ENCODE measurements at regions not wholly inside any gene's neighbourhood (a gene's known extent, or its start where the extent isn't known, plus 50 kb on each side); places are given as distances from the start of the nearest gene placed in this dataset.

DNA sequence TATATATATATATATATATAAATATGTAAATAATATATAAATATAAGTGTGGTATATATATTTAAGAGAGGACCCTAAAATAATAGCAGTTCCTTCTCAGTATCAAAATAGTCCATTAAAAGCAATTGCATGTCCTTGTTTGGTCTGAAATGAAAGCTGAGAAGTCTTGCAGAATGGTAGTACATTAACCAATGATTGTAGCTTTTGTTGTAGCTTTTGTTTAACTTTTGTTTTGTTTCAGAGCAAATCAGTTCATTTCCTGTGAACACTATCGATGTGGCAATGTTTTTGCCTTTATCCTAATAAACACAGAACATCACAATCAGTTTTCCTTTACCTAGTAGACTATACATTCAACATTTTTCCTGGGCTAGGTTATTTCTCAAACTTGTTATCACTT lies 1256.2 kb upstream of the SPRY2 start:
- CTCF ChIA-PET: no interaction called here
- DNase-seq (ENCODE audit: low read depth in 1 of 2, low spot score in 1 of 2): no peak
- Histone ChIP-seq H3K27ac (no peak overlapping the region), H3K4me3 (no peak overlapping the region), H3K4me1 (no peaks in the 10 kb centered on the region), H3K9me3 (no peaks in the 10 kb centered on the region), H3K4me2 (no peak overlapping the region)
- POLR2A ChIA-PET: no interaction called here
- no peak for ATAC-seq
- no peak for FAIRE-seq
- 0% methylated on average over 1 of the region's 1 CpG for WGBS (ENCODE audit: missing lambda C conversion rate)
- TF ChIP-seq MYC (IDR thresholded peaks at IDR 0.05; ENCODE audit: borderline replicate concordance, low read length) (no peak), EHF (CRISPR knock-in tag; IDR thresholded peaks at IDR 0.05) (no peak), SREBF2 (IDR thresholded peaks at IDR 0.05) (no peak), MAFK (IDR thresholded peaks at IDR 0.05; ENCODE audit: partially characterized antibody) (no peak), FOSL2 (IDR thresholded peaks at IDR 0.05) (no peak), FOSL2 (CRISPR knock-in tag; IDR thresholded peaks at IDR 0.05) (no peak), KDM1A (IDR thresholded peaks at IDR 0.05; ENCODE audit: low read depth) (no peak), ESRRA (IDR thresholded peaks at IDR 0.05; ENCODE audit: borderline replicate concordance, low read length) (no peak), TP53 (CRISPR knock-in tag; IDR thresholded peaks at IDR 0.05) (no peak)
- TF ChIP-seq, protein P1, sequence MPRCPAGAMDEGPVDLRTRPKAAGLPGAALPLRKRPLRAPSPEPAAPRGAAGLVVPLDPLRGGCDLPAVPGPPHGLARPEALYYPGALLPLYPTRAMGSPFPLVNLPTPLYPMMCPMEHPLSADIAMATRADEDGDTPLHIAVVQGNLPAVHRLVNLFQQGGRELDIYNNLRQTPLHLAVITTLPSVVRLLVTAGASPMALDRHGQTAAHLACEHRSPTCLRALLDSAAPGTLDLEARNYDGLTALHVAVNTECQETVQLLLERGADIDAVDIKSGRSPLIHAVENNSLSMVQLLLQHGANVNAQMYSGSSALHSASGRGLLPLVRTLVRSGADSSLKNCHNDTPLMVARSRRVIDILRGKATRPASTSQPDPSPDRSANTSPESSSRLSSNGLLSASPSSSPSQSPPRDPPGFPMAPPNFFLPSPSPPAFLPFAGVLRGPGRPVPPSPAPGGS (IDR thresholded peaks at IDR 0.05): no peak

- WGBS (ENCODE audit: missing lambda C conversion rate): 9% methylated on average over 2 of the region's 2 CpGs
- H3K4me3 ChIP-seq: no peak overlapping the region
- no peak overlapping the region for H3K27ac ChIP-seq
- ChIA-PET POLR2A (no interaction called here), CTCF (no interaction called here)
- no peak for TF ChIP-seq ZFP36 (IDR thresholded peaks at IDR 0.05; ENCODE audit: borderline replicate concordance, partially characterized antibody)
- TF ChIP-seq RAD21 (conservative IDR thresholded peaks at IDR 0.05 in 1 of 2, IDR thresholded peaks at IDR 0.05 in 1 of 2): no peak
- no peak for TF ChIP-seq NFE2L2 (conservative IDR thresholded peaks at IDR 0.05; ENCODE audit: low read length)
- TF ChIP-seq NPAS2 (CRISPR knock-in tag; IDR thresholded peaks at IDR 0.05; ENCODE audit: borderline replicate concordance): no peak
- no peak for TF ChIP-seq RFX5 (IDR thresholded peaks at IDR 0.05)
- no peak for TF ChIP-seq PHF8 (IDR thresholded peaks at IDR 0.05; ENCODE audit: borderline replicate concordance, low read depth)
- TF ChIP-seq CHD2 (IDR thresholded peaks at IDR 0.05; ENCODE audit: low read length, partially characterized antibody): no peak
- no peak for TF ChIP-seq EHMT2 (IDR thresholded peaks at IDR 0.05; ENCODE audit: low read depth)
- no peak for TF ChIP-seq SMC3 (IDR thresholded peaks at IDR 0.05)
- FAIRE-seq: no peak
- ATAC-seq: no peak
- no peaks in the 10 kb centered on the region for H3K9me3 ChIP-seq
- no peaks in the 10 kb centered on the region for H3K4me1 ChIP-seq
- DNase-seq (ENCODE audit: low read depth in 1 of 2, low spot score in 1 of 2): no peak
- no peak overlapping the region for H3K4me2 ChIP-seq
Observed at GRCh38 chr13:81596224-81596753, 1255.4 kb upstream of the SPRY2 start.

DNA sequence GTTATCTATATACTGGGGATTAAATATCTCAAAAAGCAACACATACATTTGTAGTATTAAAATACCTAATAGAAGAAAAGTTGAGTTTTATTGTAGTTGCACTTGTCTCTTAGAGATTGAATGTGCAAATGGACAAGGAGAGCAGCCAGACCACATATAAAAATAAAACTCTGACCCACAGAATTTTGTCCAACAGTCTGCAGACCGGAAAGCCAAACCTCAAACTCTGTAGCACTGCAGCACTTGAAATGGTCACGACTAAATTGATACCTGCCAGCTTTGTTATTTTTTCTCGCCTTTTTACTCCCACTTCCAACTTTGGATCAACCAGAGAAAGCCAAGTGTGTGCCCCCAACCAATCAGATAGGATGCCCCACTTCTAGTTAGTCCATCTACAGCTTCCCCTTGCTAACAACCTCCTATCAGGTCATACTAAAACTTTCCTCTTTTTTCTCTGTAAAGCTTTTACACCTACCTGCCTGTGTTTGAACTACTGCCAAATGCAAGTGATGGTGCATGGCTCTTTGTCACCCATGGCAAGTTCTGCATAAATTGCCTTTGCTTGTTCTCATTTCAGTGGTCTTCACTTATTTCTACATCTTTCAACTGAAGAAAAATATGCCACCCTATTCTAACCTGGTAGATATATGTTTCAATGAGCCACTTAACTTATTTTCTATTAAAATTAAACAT lies 1250.7 kb upstream of the SPRY2 start:
- ChIA-PET CTCF (no interaction called here), POLR2A (no interaction called here)
- ATAC-seq (no peak), FAIRE-seq (no peak), DNase-seq (ENCODE audit: low read depth in 1 of 2, low spot score in 1 of 2) (no peak)
- Histone ChIP-seq H3K27ac (no peak overlapping the region), H3K4me1 (no peaks in the 10 kb centered on the region), H3K9me3 (no peaks in the 10 kb centered on the region), H3K4me3 (no peak overlapping the region), H3K4me2 (no peak overlapping the region)
- 11% methylated on average over 3 of the region's 3 CpGs for WGBS (ENCODE audit: missing lambda C conversion rate)
- TF ChIP-seq NFE2L2 (conservative IDR thresholded peaks at IDR 0.05; ENCODE audit: low read length) (no peak), SREBF2 (IDR thresholded peaks at IDR 0.05) (no peak), ESRRA (IDR thresholded peaks at IDR 0.05; ENCODE audit: borderline replicate concordance, low read length) (no peak), MAFK (IDR thresholded peaks at IDR 0.05; ENCODE audit: partially characterized antibody) (no peak), KDM5A (IDR thresholded peaks at IDR 0.05) (no peak), HDAC2 (IDR thresholded peaks at IDR 0.05) (no peak), ATOH8 (CRISPR knock-in tag; IDR thresholded peaks at IDR 0.05; ENCODE audit: low read depth) (no peak), TFCP2L1 (CRISPR knock-in tag; IDR thresholded peaks at IDR 0.05) (no peak)

Data from A549 (cell line).